ENCODE measurements at regions not wholly inside any gene's neighbourhood (a gene's known extent, or its start where the extent isn't known, plus 50 kb on each side); places are given as distances from the start of the nearest gene placed in this dataset.

DNA sequence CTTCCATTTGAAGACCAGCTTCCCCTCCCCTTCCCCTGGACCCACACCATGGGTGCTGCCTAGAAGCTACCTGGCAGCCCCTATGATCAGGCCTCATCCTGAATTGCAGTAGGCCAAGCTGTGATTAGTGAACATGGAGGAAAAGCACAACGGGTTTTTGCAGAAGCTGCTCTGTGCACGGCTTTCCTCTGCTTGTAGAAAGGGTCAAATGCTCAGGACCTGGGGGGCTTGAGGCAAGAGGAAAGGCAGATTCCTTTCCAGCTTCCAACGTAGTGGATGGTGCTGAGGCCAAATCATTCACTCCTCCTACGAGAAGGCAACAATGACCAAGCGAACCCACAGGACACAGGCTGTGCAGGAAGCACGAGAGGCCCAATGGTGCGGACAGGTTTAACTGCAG, 410.3 kb upstream of the SHH start:
- Histone ChIP-seq H3K36me3 (ENCODE audit: insufficient read depth, low read length) (no peaks in the 10 kb centered on the region), H3K79me2 (ENCODE audit: insufficient read depth, low read length) (no peaks in the 10 kb centered on the region), H3K4me1 (ENCODE audit: insufficient read depth, low read length) (no peaks in the 10 kb centered on the region)

DNA sequence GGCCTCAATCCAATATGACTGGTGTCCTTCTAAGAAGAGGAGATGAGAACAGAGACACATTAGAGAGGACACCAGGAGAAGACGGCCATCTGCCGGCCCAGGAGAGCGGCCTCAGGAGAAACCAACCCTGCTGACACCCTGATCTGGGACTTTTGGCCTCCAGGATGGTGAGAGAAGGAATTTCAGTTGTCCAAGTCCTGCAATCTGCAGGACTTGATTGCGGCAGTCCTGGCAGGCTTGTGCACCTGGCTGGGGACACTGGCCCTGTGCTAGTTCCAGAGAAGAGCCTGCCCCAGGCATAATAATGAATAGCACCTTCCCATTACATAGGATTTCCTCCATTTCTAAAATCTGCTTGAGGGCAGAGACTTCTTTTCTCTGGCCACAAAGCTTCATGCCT, 409.9 kb upstream of the SHH start:
- TF ChIP-seq CTCF (IDR thresholded peaks at IDR 0.05; ENCODE audit: extremely low read depth, low read depth, low read length): no peak
- H3K27me3 ChIP-seq (ENCODE audit: insufficient read depth, low read length): no peaks in the 10 kb centered on the region
- H3K36me3 ChIP-seq (ENCODE audit: insufficient read depth, low read length): no peaks in the 10 kb centered on the region
- H3K27ac ChIP-seq (ENCODE audit: low read depth, low read length): no peak overlapping the region
- H3K4me3 ChIP-seq (ENCODE audit: insufficient read depth, low read length): no peak overlapping the region
- no peaks in the 10 kb centered on the region for H3K9me3 ChIP-seq (ENCODE audit: low read depth, low read length)
- H3K4me2 ChIP-seq (ENCODE audit: insufficient read depth, low read length): no peak overlapping the region
- no peaks in the 10 kb centered on the region for H4K20me1 ChIP-seq (ENCODE audit: insufficient read depth, low read length)
- DNase-seq (ENCODE audit: insufficient read length, low spot score, missing footprints): no peak
- no peaks in the 10 kb centered on the region for H3K4me1 ChIP-seq (ENCODE audit: insufficient read depth, low read length)
- H2AFZ ChIP-seq (ENCODE audit: low read length): no peak overlapping the region
- H3K79me2 ChIP-seq (ENCODE audit: insufficient read depth, low read length): no peaks in the 10 kb centered on the region

More for the DNA sequence above, 410.3 kb upstream of the SHH start:
- DNase-seq (ENCODE audit: insufficient read length, low spot score, missing footprints): no peak
- no peak for TF ChIP-seq CTCF (IDR thresholded peaks at IDR 0.05; ENCODE audit: extremely low read depth, low read depth, low read length)
- H3K27ac ChIP-seq (ENCODE audit: low read depth, low read length): no peak overlapping the region
- H4K20me1 ChIP-seq (ENCODE audit: insufficient read depth, low read length): no peaks in the 10 kb centered on the region
- H3K9me3 ChIP-seq (ENCODE audit: low read depth, low read length): peaks cover 1% of the 10 kb centered on the region
- no peaks in the 10 kb centered on the region for H3K27me3 ChIP-seq (ENCODE audit: insufficient read depth, low read length)
- H3K4me2 ChIP-seq (ENCODE audit: insufficient read depth, low read length): no peak overlapping the region
- H2AFZ ChIP-seq (ENCODE audit: low read length): no peak overlapping the region
- no peak overlapping the region for H3K4me3 ChIP-seq (ENCODE audit: insufficient read depth, low read length)

DNA sequence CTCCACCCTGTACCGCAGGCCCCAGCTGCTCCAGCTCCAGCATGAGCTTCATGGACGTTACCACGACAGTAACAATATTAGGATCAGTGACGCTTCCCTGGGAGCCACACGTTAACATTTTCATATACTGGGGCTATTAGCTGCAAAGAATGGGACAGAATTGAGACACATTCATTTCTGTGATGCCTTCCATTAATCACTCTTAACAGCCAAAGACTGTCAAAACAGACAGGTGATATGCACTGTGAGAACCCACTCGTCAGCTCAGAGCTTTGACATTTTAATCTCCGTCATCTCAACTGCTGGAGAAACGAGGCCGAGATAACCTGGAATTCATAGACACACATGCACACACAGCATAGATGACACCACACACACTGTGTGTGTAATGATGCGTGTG, 408.4 kb upstream of the SHH start:
- Histone ChIP-seq H3K79me2 (ENCODE audit: insufficient read depth, low read length) (no peaks in the 10 kb centered on the region), H3K27ac (ENCODE audit: low read depth, low read length) (no peak overlapping the region), H3K4me2 (ENCODE audit: insufficient read depth, low read length) (no peak overlapping the region), H3K36me3 (ENCODE audit: insufficient read depth, low read length) (no peaks in the 10 kb centered on the region), H2AFZ (ENCODE audit: low read length) (no peak overlapping the region), H3K4me1 (ENCODE audit: insufficient read depth, low read length) (no peaks in the 10 kb centered on the region), H3K9me3 (ENCODE audit: low read depth, low read length) (no peaks in the 10 kb centered on the region), H4K20me1 (ENCODE audit: insufficient read depth, low read length) (no peaks in the 10 kb centered on the region), H3K27me3 (ENCODE audit: insufficient read depth, low read length) (no peaks in the 10 kb centered on the region), H3K4me3 (ENCODE audit: insufficient read depth, low read length) (no peak overlapping the region)
- no peak for TF ChIP-seq CTCF (IDR thresholded peaks at IDR 0.05; ENCODE audit: extremely low read depth, low read depth, low read length)
- DNase-seq (ENCODE audit: insufficient read length, low spot score, missing footprints): no peak

- no peaks in the 10 kb centered on the region for H3K4me1 ChIP-seq (ENCODE audit: insufficient read depth, low read length)
- no peak overlapping the region for H3K4me3 ChIP-seq (ENCODE audit: insufficient read depth, low read length)
- no peaks in the 10 kb centered on the region for H4K20me1 ChIP-seq (ENCODE audit: insufficient read depth, low read length)
- no peak overlapping the region for H2AFZ ChIP-seq (ENCODE audit: low read length)
- no peaks in the 10 kb centered on the region for H3K27me3 ChIP-seq (ENCODE audit: insufficient read depth, low read length)
- no peak overlapping the region for H3K4me2 ChIP-seq (ENCODE audit: insufficient read depth, low read length)
- DNase-seq (ENCODE audit: insufficient read length, low spot score, missing footprints): no peak
- H3K79me2 ChIP-seq (ENCODE audit: insufficient read depth, low read length): no peaks in the 10 kb centered on the region
- H3K9me3 ChIP-seq (ENCODE audit: low read depth, low read length): no peaks in the 10 kb centered on the region
- H3K36me3 ChIP-seq (ENCODE audit: insufficient read depth, low read length): no peaks in the 10 kb centered on the region
- H3K27ac ChIP-seq (ENCODE audit: low read depth, low read length): no peak overlapping the region
- no peak for TF ChIP-seq CTCF (IDR thresholded peaks at IDR 0.05; ENCODE audit: extremely low read depth, low read depth, low read length)
Measured at GRCh38 chr7:156220078-156220605, 407.9 kb upstream of the SHH start.

Data from osteoblast (primary cell).